Panc1 (cell line): ENCODE measurements at regions not wholly inside any gene's neighbourhood (a gene's known extent, or its start where the extent isn't known, plus 50 kb on each side); places are given as distances from the start of the nearest gene placed in this dataset.

Experiments used
- POLR2AphosphoS5 ChIP-seq: IDR thresholded peaks from 2 replicates; pipeline ENCODE4 v1.6.1; 2012; ENCODE audit warnings: mild to moderate bottlenecking, low read depth, low read length, moderate library complexity
- REST ChIP-seq, 2 experiments: IDR thresholded peaks; 2 replicates each; pipeline ENCODE4 v1.6.1; 2011 to 2012; ENCODE audit warnings: low read depth in 2 of 2, control low read depth in 1 of 2, low read length in 1 of 2, mild to moderate bottlenecking in 1 of 2, moderate library complexity in 1 of 2; ENCODE audit not compliant: insufficient read depth in 1 of 2
- SIN3A ChIP-seq: IDR thresholded peaks from 2 replicates; pipeline ENCODE4 v1.6.1; 2012; ENCODE audit warnings: low read depth, mild to moderate bottlenecking, low read length, moderate library complexity, borderline replicate concordance; ENCODE audit not compliant: insufficient read depth
- TF ChIP-seq, protein P1 (sequence below): fragments of 450-650 bp; IDR thresholded peaks from 2 replicates; pipeline ENCODE4 v1.5.1; 2017; ENCODE audit warnings: mild to moderate bottlenecking

DNA sequence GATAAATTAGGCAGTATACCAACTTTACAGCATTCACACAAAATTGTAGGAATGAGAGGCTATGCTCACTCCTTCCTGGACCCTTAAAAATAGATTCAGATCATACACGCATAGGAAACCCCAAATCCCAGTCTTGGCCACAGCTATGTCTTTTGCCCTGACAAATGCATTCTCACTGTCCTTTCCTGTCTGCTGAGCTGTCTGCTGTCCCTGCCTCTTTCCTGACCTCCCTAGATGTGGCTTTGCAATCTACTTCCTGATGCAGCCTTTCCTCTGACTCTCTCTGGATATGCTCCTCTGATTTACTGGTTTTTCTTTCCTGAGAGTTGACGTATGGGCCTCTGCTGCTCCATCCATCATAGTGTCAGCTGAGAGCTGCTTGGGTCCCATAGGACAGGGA is 59.8 kb upstream of the SLC35F3 start:
- TF ChIP-seq REST (IDR thresholded peaks at IDR 0.05; ENCODE audit: insufficient read depth in 1 of 2, low read depth in 2 of 2, low read length in 1 of 2) (no peak), POLR2AphosphoS5 (no peak), SIN3A (no peak)
- TF ChIP-seq, protein P1, sequence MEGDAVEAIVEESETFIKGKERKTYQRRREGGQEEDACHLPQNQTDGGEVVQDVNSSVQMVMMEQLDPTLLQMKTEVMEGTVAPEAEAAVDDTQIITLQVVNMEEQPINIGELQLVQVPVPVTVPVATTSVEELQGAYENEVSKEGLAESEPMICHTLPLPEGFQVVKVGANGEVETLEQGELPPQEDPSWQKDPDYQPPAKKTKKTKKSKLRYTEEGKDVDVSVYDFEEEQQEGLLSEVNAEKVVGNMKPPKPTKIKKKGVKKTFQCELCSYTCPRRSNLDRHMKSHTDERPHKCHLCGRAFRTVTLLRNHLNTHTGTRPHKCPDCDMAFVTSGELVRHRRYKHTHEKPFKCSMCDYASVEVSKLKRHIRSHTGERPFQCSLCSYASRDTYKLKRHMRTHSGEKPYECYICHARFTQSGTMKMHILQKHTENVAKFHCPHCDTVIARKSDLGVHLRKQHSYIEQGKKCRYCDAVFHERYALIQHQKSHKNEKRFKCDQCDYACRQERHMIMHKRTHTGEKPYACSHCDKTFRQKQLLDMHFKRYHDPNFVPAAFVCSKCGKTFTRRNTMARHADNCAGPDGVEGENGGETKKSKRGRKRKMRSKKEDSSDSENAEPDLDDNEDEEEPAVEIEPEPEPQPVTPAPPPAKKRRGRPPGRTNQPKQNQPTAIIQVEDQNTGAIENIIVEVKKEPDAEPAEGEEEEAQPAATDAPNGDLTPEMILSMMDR, result no peak
